ENCODE measurements at regions not wholly inside any gene's neighbourhood (a gene's known extent, or its start where the extent isn't known, plus 50 kb on each side); places are given as distances from the start of the nearest gene placed in this dataset.

- H3K36me3 ChIP-seq (ENCODE audit: insufficient read depth, low read length) = no peaks in the 10 kb centered on the region
- peaks cover 14% of the 10 kb centered on the region for H3K9me3 ChIP-seq (replicated peaks; ENCODE audit: low read length)
- H3K9ac ChIP-seq (ENCODE audit: low read depth, low read length) = no peak overlapping the region
- no peaks in the 10 kb centered on the region for H3K4me1 ChIP-seq (ENCODE audit: control insufficient read depth, insufficient read depth, low read length)
- no peak overlapping the region for H3K4me2 ChIP-seq (ENCODE audit: low read length)
- no peak overlapping the region for H3K4me3 ChIP-seq (ENCODE audit: low read length)
- no peaks in the 10 kb centered on the region for H3K27me3 ChIP-seq (ENCODE audit: control insufficient read depth, insufficient read depth, low read length)
Measured at GRCh38 chr3:76645724-76646123, 394.2 kb upstream of the ROBO2 start.

GRCh38 chr3:76646921-76647562 is 392.9 kb upstream of the ROBO2 start:
- Histone ChIP-seq H3K27me3 (ENCODE audit: control insufficient read depth, insufficient read depth, low read length) (no peaks in the 10 kb centered on the region), H3K4me2 (ENCODE audit: low read length) (no peak overlapping the region), H3K4me1 (ENCODE audit: control insufficient read depth, insufficient read depth, low read length) (no peaks in the 10 kb centered on the region), H3K9me3 (replicated peaks; ENCODE audit: low read length) (peaks cover 11% of the 10 kb centered on the region), H3K4me3 (ENCODE audit: low read length) (no peak overlapping the region), H3K9ac (ENCODE audit: low read depth, low read length) (no peak overlapping the region), H3K36me3 (ENCODE audit: insufficient read depth, low read length) (no peaks in the 10 kb centered on the region)

GRCh38 chr3:76651784-76652183 is 388.1 kb upstream of the ROBO2 start:
- Histone ChIP-seq H3K4me2 (ENCODE audit: low read length) (no peak overlapping the region), H3K9me3 (replicated peaks; ENCODE audit: low read length) (no peaks in the 10 kb centered on the region), H3K9ac (ENCODE audit: low read depth, low read length) (no peak overlapping the region), H3K36me3 (ENCODE audit: insufficient read depth, low read length) (no peaks in the 10 kb centered on the region), H3K27me3 (ENCODE audit: control insufficient read depth, insufficient read depth, low read length) (no peaks in the 10 kb centered on the region), H3K4me3 (ENCODE audit: low read length) (no peak overlapping the region), H3K4me1 (ENCODE audit: control insufficient read depth, insufficient read depth, low read length) (no peaks in the 10 kb centered on the region)

GRCh38 chr3:76652524-76652923 is 387.4 kb upstream of the ROBO2 start:
- Histone ChIP-seq H3K9ac (ENCODE audit: low read depth, low read length) (no peak overlapping the region), H3K27me3 (ENCODE audit: control insufficient read depth, insufficient read depth, low read length) (no peaks in the 10 kb centered on the region), H3K36me3 (ENCODE audit: insufficient read depth, low read length) (no peaks in the 10 kb centered on the region), H3K9me3 (replicated peaks; ENCODE audit: low read length) (no peaks in the 10 kb centered on the region), H3K4me1 (ENCODE audit: control insufficient read depth, insufficient read depth, low read length) (no peaks in the 10 kb centered on the region), H3K4me2 (ENCODE audit: low read length) (no peak overlapping the region), H3K4me3 (ENCODE audit: low read length) (no peak overlapping the region)

GRCh38 chr3:76653640-76654251 is 386.2 kb upstream of the ROBO2 start:
- H3K9ac ChIP-seq (ENCODE audit: low read depth, low read length) = no peak overlapping the region
- no peaks in the 10 kb centered on the region for H3K4me1 ChIP-seq (ENCODE audit: control insufficient read depth, insufficient read depth, low read length)
- H3K36me3 ChIP-seq (ENCODE audit: insufficient read depth, low read length) = no peaks in the 10 kb centered on the region
- H3K27me3 ChIP-seq (ENCODE audit: control insufficient read depth, insufficient read depth, low read length) = no peaks in the 10 kb centered on the region
- H3K4me3 ChIP-seq (ENCODE audit: low read length) = no peak overlapping the region
- no peak overlapping the region for H3K4me2 ChIP-seq (ENCODE audit: low read length)
- no peaks in the 10 kb centered on the region for H3K9me3 ChIP-seq (replicated peaks; ENCODE audit: low read length)

- Histone ChIP-seq H3K9ac (ENCODE audit: low read depth, low read length) (no peak overlapping the region), H3K9me3 (replicated peaks; ENCODE audit: low read length) (no peaks in the 10 kb centered on the region), H3K4me3 (ENCODE audit: low read length) (no peak overlapping the region), H3K27me3 (ENCODE audit: control insufficient read depth, insufficient read depth, low read length) (no peaks in the 10 kb centered on the region), H3K4me2 (ENCODE audit: low read length) (no peak overlapping the region), H3K4me1 (ENCODE audit: control insufficient read depth, insufficient read depth, low read length) (no peaks in the 10 kb centered on the region), H3K36me3 (ENCODE audit: insufficient read depth, low read length) (no peaks in the 10 kb centered on the region)
Measured at GRCh38 chr3:76656531-76657070, 383.3 kb upstream of the ROBO2 start.

- no peaks in the 10 kb centered on the region for H3K36me3 ChIP-seq (ENCODE audit: insufficient read depth, low read length)
- H3K9ac ChIP-seq (ENCODE audit: low read depth, low read length) = no peak overlapping the region
- no peaks in the 10 kb centered on the region for H3K4me1 ChIP-seq (ENCODE audit: control insufficient read depth, insufficient read depth, low read length)
- H3K4me3 ChIP-seq (ENCODE audit: low read length) = no peak overlapping the region
- no peak overlapping the region for H3K4me2 ChIP-seq (ENCODE audit: low read length)
- H3K9me3 ChIP-seq (replicated peaks; ENCODE audit: low read length) = peaks cover 6% of the 10 kb centered on the region
- H3K27me3 ChIP-seq (ENCODE audit: control insufficient read depth, insufficient read depth, low read length) = no peaks in the 10 kb centered on the region
Measured at GRCh38 chr3:76657909-76658308, 382.0 kb upstream of the ROBO2 start.

- H3K36me3 ChIP-seq (ENCODE audit: insufficient read depth, low read length) = no peaks in the 10 kb centered on the region
Measured at GRCh38 chr3:76661527-76662250, 378.2 kb upstream of the ROBO2 start.

GRCh38 chr3:76664816-76665215 is 375.1 kb upstream of the ROBO2 start:
- H3K9ac ChIP-seq (ENCODE audit: low read depth, low read length) = no peak overlapping the region
- no peak overlapping the region for H3K4me2 ChIP-seq (ENCODE audit: low read length)
- H3K9me3 ChIP-seq (replicated peaks; ENCODE audit: low read length) = peaks cover 6% of the 10 kb centered on the region
- no peaks in the 10 kb centered on the region for H3K4me1 ChIP-seq (ENCODE audit: control insufficient read depth, insufficient read depth, low read length)
- H3K4me3 ChIP-seq (ENCODE audit: low read length) = no peak overlapping the region
- no peaks in the 10 kb centered on the region for H3K36me3 ChIP-seq (ENCODE audit: insufficient read depth, low read length)
- H3K27me3 ChIP-seq (ENCODE audit: control insufficient read depth, insufficient read depth, low read length) = no peaks in the 10 kb centered on the region

More at GRCh38 chr3:76661527-76662250, 378.2 kb upstream of the ROBO2 start:
- Histone ChIP-seq H3K4me1 (ENCODE audit: control insufficient read depth, insufficient read depth, low read length) (no peaks in the 10 kb centered on the region), H3K9me3 (replicated peaks; ENCODE audit: low read length) (peaks cover 6% of the 10 kb centered on the region), H3K4me3 (ENCODE audit: low read length) (no peak overlapping the region), H3K27me3 (ENCODE audit: control insufficient read depth, insufficient read depth, low read length) (no peaks in the 10 kb centered on the region), H3K9ac (ENCODE audit: low read depth, low read length) (no peak overlapping the region), H3K4me2 (ENCODE audit: low read length) (no peak overlapping the region)

- H3K9ac ChIP-seq (ENCODE audit: low read depth, low read length) = no peak overlapping the region
- H3K4me1 ChIP-seq (ENCODE audit: control insufficient read depth, insufficient read depth, low read length) = no peaks in the 10 kb centered on the region
- no peaks in the 10 kb centered on the region for H3K27me3 ChIP-seq (ENCODE audit: control insufficient read depth, insufficient read depth, low read length)
- H3K4me2 ChIP-seq (ENCODE audit: low read length) = no peak overlapping the region
- H3K4me3 ChIP-seq (ENCODE audit: low read length) = no peak overlapping the region
- no peaks in the 10 kb centered on the region for H3K36me3 ChIP-seq (ENCODE audit: insufficient read depth, low read length)
- no peaks in the 10 kb centered on the region for H3K9me3 ChIP-seq (replicated peaks; ENCODE audit: low read length)
Measured at GRCh38 chr3:76668653-76669052, 371.2 kb upstream of the ROBO2 start.

- Histone ChIP-seq H3K4me1 (ENCODE audit: control insufficient read depth, insufficient read depth, low read length) (no peaks in the 10 kb centered on the region), H3K4me3 (ENCODE audit: low read length) (no peak overlapping the region), H3K36me3 (ENCODE audit: insufficient read depth, low read length) (no peaks in the 10 kb centered on the region), H3K4me2 (ENCODE audit: low read length) (no peak overlapping the region), H3K9me3 (replicated peaks; ENCODE audit: low read length) (no peaks in the 10 kb centered on the region), H3K9ac (ENCODE audit: low read depth, low read length) (no peak overlapping the region), H3K27me3 (ENCODE audit: control insufficient read depth, insufficient read depth, low read length) (no peaks in the 10 kb centered on the region)
Measured at GRCh38 chr3:76669322-76669721, 370.6 kb upstream of the ROBO2 start.
